Right atrium auricular region (tissue), 2 donors: ENCODE measurements at regions not wholly inside any gene's neighbourhood (a gene's known extent, or its start where the extent isn't known, plus 50 kb on each side); places are given as distances from the start of the nearest gene placed in this dataset.

Source experiments
- DNase-seq: peaks from one replicate; pipeline ENCODE4 v3.0.0-alpha.2; 2019; ENCODE audit warnings: low spot score
- H3K27ac ChIP-seq, 2 donors: fragments of 200-600 bp; sonication (generic); 1 replicate in 1 of 2; 2 replicates in 1 of 2; pipeline ENCODE4 v1.5.1; 2016 to 2019
- H3K27me3 ChIP-seq, 2 donors: fragments of 200-600 bp; sonication (generic); one replicate each; pipeline versions ENCODE4 v1.5.1 to v1.6.0; 2017 to 2019
- H3K36me3 ChIP-seq: fragments of 200-600 bp; sonication (generic); one replicate; pipeline ENCODE4 v1.5.1; 2016
- H3K4me1 ChIP-seq, 2 donors: fragments of 200-600 bp; sonication (generic); one replicate each; pipeline versions ENCODE4 v1.5.1 to v1.6.0; 2017 to 2019
- H3K4me3 ChIP-seq, 2 donors: fragments of 200-600 bp; sonication (generic); 1 replicate in 1 of 2; 2 replicates in 1 of 2; pipeline ENCODE4 v1.5.1; 2017 to 2019; ENCODE audit warnings: mild to moderate bottlenecking in 1 of 2, moderate library complexity in 1 of 2
- H3K9me3 ChIP-seq, 2 donors: fragments of 200-600 bp; sonication (generic); one replicate each; pipeline ENCODE4 v1.5.1; 2019
- TF ChIP-seq, protein P1 (sequence below), 2 donors: fragments of 200-600 bp; sonication (generic); IDR thresholded peaks; one replicate each; pipeline ENCODE4 v1.5.1; 2019; ENCODE audit warnings: antibody characterized with exemption in 2 of 2

DNA sequence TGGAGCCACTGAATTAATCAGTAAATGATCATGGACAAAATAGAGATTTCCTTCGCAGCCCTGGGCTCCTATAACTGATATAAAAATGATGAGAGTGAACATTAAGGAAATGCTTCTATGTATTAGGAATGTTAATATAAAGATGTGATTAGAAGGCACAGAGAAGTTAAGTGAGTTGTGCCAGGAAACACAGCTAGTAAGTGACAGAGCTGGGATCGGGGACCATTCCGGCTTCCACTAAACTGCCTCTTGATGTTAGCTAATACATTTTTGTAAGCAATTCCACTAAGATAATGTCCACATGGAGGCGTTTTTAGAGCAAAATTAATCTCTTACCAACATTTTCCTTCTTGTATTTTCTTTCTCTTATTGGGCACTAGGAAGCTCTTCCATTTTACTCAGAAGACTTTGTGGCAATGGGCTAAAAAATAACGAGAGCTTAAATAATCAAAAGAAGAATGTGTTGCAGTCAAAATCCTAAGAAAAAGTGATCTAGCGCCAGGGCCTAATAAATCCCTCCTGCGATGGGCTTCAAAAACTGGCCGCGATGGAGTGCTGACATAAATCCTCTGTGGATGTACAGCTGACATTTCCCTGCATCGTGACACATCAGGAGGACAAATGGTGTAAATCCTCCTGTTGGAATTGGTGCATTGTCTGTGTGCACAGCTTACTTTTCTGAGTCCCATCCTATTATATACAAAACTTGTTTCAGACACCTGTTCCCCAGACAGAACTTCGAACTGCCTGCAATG is 326.1 kb upstream of the MAF start:
- Histone ChIP-seq H3K9me3 (no peaks in the 10 kb centered on the region), H3K36me3 (no peaks in the 10 kb centered on the region), H3K4me1 (no peaks in the 10 kb centered on the region), H3K4me3 (no peak overlapping the region), H3K27me3 (no peaks in the 10 kb centered on the region), H3K27ac (no peak overlapping the region)
- no peak for DNase-seq
- TF ChIP-seq, protein P1, sequence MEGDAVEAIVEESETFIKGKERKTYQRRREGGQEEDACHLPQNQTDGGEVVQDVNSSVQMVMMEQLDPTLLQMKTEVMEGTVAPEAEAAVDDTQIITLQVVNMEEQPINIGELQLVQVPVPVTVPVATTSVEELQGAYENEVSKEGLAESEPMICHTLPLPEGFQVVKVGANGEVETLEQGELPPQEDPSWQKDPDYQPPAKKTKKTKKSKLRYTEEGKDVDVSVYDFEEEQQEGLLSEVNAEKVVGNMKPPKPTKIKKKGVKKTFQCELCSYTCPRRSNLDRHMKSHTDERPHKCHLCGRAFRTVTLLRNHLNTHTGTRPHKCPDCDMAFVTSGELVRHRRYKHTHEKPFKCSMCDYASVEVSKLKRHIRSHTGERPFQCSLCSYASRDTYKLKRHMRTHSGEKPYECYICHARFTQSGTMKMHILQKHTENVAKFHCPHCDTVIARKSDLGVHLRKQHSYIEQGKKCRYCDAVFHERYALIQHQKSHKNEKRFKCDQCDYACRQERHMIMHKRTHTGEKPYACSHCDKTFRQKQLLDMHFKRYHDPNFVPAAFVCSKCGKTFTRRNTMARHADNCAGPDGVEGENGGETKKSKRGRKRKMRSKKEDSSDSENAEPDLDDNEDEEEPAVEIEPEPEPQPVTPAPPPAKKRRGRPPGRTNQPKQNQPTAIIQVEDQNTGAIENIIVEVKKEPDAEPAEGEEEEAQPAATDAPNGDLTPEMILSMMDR (IDR thresholded peaks at IDR 0.05): no peak

DNA sequence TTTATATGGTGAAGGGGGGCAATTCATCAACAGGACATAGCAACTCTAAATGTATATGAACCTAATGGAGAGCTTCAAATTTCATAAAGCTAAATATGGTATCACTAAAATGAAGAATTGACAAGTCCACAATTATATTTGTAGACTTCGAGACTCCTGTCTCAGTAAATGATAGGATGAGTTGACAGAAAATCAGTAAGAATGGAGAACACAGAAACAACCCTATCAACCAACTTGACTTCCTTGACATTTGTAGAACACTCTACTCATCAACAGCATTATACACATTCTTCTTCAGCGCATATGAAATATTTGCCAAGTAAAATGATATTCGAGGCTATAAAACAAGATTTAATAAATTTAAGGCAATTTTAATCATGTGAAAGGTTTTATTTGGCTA is 322.9 kb upstream of the MAF start:
- Histone ChIP-seq H3K4me3 (no peak overlapping the region), H3K36me3 (no peaks in the 10 kb centered on the region), H3K27ac (no peak overlapping the region), H3K4me1 (no peaks in the 10 kb centered on the region), H3K9me3 (no peaks in the 10 kb centered on the region), H3K27me3 (no peaks in the 10 kb centered on the region)
- TF ChIP-seq, protein P1 (IDR thresholded peaks at IDR 0.05): no peak
- no peak for DNase-seq

DNA sequence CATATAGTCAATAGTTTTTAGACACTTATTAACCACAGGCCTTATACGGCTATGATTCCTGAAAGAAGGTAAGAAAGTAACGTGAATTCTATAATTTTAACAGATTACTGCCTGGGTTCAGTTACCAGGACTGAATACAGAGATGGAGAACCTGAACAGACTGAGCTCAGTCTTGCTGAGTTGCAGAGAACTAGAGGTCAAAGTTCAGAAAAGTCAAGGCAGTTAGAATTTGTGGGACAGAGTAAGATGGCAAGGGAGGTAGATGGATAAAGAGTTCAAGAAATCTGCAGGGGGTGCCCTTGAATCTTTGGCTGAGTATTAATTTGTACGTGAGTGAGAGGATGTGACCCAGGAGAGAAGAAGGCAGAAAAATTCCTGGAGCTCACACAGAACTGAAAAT is 320.1 kb upstream of the MAF start:
- H3K27me3 ChIP-seq: no peaks in the 10 kb centered on the region
- TF ChIP-seq, protein P1 (IDR thresholded peaks at IDR 0.05): no peak
- no peak overlapping the region for H3K27ac ChIP-seq
- H3K4me3 ChIP-seq: no peak overlapping the region
- H3K4me1 ChIP-seq: no peaks in the 10 kb centered on the region
- H3K36me3 ChIP-seq: no peaks in the 10 kb centered on the region
- DNase-seq: no peak
- H3K9me3 ChIP-seq: no peaks in the 10 kb centered on the region

DNA sequence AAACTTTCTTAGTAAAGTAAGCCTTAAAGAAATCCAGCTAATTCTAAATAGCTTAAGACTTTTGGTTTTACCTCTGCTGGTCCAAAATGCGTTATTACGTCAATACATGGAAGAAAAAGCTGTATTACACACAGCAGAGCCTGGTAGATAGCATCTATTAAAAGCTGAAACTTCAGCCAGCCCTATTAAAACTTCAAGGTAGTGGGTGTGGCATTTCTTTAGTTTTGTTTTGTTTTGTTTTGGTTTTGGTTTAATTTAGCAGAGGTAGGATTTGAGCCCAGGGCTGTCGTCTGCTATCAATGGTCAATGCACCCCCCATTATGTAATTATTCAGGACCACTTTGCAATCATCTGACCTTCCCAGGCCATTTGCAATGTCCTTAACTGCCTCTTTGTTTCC is 318.4 kb upstream of the MAF start:
- Histone ChIP-seq H3K36me3 (no peaks in the 10 kb centered on the region), H3K9me3 (no peaks in the 10 kb centered on the region), H3K27ac (no peak overlapping the region), H3K4me3 (no peak overlapping the region), H3K27me3 (no peaks in the 10 kb centered on the region), H3K4me1 (no peaks in the 10 kb centered on the region)
- DNase-seq: no peak
- TF ChIP-seq, protein P1 (IDR thresholded peaks at IDR 0.05): no peak

DNA sequence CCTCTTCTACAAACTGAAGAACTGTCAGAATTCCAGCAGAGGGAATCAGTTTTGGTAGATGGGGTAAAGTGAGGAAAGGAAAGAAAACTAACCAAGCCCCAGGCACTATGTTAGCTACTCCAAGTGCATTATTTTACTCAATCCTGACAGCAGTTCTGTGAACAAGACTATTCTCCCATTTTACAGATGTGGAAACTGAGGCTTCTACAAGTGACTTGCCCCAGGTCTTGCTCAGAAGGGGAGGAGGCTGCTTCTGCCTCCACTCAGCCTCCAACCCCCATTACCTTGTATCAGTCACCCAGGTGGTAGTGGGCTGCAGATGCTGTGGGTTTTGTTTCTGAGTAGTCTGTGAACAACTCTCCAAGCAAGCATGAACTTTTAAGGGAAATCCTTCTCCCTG is 315.2 kb upstream of the MAF start:
- H3K27me3 ChIP-seq: no peaks in the 10 kb centered on the region

More for the DNA sequence above, 315.2 kb upstream of the MAF start:
- Histone ChIP-seq H3K4me1 (no peaks in the 10 kb centered on the region), H3K36me3 (no peaks in the 10 kb centered on the region), H3K27ac (no peak overlapping the region), H3K4me3 (no peak overlapping the region), H3K9me3 (no peaks in the 10 kb centered on the region)
- DNase-seq: no peak
- TF ChIP-seq, protein P1 (IDR thresholded peaks at IDR 0.05): no peak
